SK-N-SH treated with all-trans-retinoic acid at 6 μM for 48 hours (cell line): ENCODE measurements at regions not wholly inside any gene's neighbourhood (a gene's known extent, or its start where the extent isn't known, plus 50 kb on each side); places are given as distances from the start of the nearest gene placed in this dataset.

ENCODE experiments used
- ESRRG ChIP-seq: fragments of 250-450 bp; sonication (Bioruptor Pico); IDR thresholded peaks from 2 replicates; pipeline ENCODE4 v1.6.1; 2021; ENCODE audit warnings: mild to moderate bottlenecking
- GLIS3 ChIP-seq: fragments of 250-450 bp; sonication (Bioruptor Pico); IDR thresholded peaks from 2 replicates; pipeline ENCODE4 v1.5.0; 2020; ENCODE audit warnings: mild to moderate bottlenecking, moderate library complexity
- OSR1 ChIP-seq: fragments of 250-450 bp; sonication (Bioruptor Pico); IDR thresholded peaks from 2 replicates; pipeline ENCODE4 v1.8.0; 2022; ENCODE audit warnings: moderate library complexity, mild to moderate bottlenecking, inconsistent platforms
- ZFP3 ChIP-seq: fragments of 250-450 bp; sonication (Bioruptor Pico); IDR thresholded peaks from 2 replicates; pipeline ENCODE4 v1.5.0; 2020; ENCODE audit warnings: mild to moderate bottlenecking, moderate library complexity
- ZNF70 ChIP-seq: fragments of 450-650 bp; formaldehyde crosslinking; IDR thresholded peaks from 2 replicates; pipeline ENCODE4 v1.5.0; 2020; ENCODE audit warnings: mild to moderate bottlenecking, moderate library complexity
- ZNF8 ChIP-seq: fragments of 450-650 bp; formaldehyde crosslinking; IDR thresholded peaks from 2 replicates; pipeline ENCODE4 v1.5.0; 2020; ENCODE audit warnings: mild to moderate bottlenecking, moderate library complexity
- TF ChIP-seq, protein P1 (sequence below): fragments of 250-450 bp; sonication (Bioruptor Pico); IDR thresholded peaks from 2 replicates; pipeline ENCODE4 v1.8.0; 2020; ENCODE audit warnings: mild to moderate bottlenecking, moderate library complexity, borderline replicate concordance
- TF ChIP-seq, protein P2 (sequence below): fragments of 250-450 bp; sonication (Bioruptor Pico); IDR thresholded peaks from 2 replicates; pipeline ENCODE4 v1.8.0; 2021; ENCODE audit warnings: low read depth, mild to moderate bottlenecking, moderate library complexity, borderline replicate concordance
- TF ChIP-seq, protein P3 (sequence below): fragments of 250-450 bp; sonication (Bioruptor Pico); IDR thresholded peaks from 2 replicates; pipeline ENCODE4 v1.5.1; 2021; ENCODE audit warnings: mild to moderate bottlenecking, moderate library complexity

DNA sequence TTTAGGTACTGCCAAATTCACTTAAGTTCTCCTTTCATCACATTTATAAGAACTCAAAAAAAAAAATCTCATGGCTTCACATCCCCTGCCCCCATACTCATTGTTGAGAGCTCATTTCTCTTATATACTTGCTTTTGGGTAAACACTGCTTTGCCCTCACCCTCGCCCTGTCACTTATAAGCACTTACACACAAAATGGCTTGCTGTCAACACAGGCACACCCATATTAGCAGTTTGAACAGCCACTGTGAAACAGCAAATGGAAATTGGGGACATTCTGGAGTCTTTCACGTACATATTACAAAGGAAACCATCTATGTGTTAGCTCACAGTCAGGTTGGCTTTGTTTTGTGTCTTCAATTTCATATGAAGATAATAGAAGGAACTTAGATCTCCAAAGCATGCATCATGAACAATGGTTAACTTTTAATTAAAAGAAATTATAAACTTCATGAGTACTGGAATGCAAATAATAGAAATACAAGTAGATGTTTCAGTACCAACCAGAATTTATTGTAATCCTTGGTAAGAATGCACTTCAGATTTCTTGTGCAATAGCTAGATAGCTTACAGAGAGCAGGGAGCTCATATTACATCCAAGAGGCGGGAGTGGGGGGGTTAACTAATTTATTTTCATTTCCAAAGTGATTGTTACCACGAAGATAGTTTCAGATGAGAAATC is 272.2 kb downstream of the ALG10B start:
- TF ChIP-seq ESRRG (CRISPR knock-in tag) (no peak), ZFP3 (CRISPR knock-in tag) (no peak), ZNF70 (no peak), OSR1 (CRISPR knock-in tag) (no peak), ZNF8 (no peak), GLIS3 (CRISPR knock-in tag) (no peak)
- TF ChIP-seq, protein P1, sequence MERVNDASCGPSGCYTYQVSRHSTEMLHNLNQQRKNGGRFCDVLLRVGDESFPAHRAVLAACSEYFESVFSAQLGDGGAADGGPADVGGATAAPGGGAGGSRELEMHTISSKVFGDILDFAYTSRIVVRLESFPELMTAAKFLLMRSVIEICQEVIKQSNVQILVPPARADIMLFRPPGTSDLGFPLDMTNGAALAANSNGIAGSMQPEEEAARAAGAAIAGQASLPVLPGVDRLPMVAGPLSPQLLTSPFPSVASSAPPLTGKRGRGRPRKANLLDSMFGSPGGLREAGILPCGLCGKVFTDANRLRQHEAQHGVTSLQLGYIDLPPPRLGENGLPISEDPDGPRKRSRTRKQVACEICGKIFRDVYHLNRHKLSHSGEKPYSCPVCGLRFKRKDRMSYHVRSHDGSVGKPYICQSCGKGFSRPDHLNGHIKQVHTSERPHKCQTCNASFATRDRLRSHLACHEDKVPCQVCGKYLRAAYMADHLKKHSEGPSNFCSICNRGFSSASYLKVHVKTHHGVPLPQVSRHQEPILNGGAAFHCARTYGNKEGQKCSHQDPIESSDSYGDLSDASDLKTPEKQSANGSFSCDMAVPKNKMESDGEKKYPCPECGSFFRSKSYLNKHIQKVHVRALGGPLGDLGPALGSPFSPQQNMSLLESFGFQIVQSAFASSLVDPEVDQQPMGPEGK (CRISPR knock-in tag): no peak
- TF ChIP-seq, protein P2, sequence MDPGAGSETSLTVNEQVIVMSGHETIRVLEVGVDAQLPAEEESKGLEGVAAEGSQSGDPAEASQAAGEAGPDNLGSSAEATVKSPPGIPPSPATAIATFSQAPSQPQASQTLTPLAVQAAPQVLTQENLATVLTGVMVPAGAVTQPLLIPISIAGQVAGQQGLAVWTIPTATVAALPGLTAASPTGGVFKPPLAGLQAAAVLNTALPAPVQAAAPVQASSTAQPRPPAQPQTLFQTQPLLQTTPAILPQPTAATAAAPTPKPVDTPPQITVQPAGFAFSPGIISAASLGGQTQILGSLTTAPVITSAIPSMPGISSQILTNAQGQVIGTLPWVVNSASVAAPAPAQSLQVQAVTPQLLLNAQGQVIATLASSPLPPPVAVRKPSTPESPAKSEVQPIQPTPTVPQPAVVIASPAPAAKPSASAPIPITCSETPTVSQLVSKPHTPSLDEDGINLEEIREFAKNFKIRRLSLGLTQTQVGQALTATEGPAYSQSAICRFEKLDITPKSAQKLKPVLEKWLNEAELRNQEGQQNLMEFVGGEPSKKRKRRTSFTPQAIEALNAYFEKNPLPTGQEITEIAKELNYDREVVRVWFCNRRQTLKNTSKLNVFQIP (CRISPR knock-in tag): no peak
- TF ChIP-seq, protein P3, sequence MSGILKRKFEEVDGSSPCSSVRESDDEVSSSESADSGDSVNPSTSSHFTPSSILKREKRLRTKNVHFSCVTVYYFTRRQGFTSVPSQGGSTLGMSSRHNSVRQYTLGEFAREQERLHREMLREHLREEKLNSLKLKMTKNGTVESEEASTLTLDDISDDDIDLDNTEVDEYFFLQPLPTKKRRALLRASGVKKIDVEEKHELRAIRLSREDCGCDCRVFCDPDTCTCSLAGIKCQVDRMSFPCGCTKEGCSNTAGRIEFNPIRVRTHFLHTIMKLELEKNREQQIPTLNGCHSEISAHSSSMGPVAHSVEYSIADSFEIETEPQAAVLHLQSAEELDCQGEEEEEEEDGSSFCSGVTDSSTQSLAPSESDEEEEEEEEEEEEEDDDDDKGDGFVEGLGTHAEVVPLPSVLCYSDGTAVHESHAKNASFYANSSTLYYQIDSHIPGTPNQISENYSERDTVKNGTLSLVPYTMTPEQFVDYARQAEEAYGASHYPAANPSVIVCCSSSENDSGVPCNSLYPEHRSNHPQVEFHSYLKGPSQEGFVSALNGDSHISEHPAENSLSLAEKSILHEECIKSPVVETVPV: no peak
